RKO (cell line): ENCODE measurements at regions not wholly inside any gene's neighbourhood (a gene's known extent, or its start where the extent isn't known, plus 50 kb on each side); places are given as distances from the start of the nearest gene placed in this dataset.

ENCODE experiments used
- DNase-seq: peaks from one replicate; pipeline ENCODE4 v3.0.0-alpha.2; 2016; ENCODE audit warnings: low spot score

- DNase-seq: no peak
Observed at GRCh38 chr6:21885532-21886114, 292.1 kb downstream of the SOX4 start.

- DNase-seq: no peak
Observed at GRCh38 chr6:21886542-21887151, 293.1 kb downstream of the SOX4 start.

- no peak for DNase-seq
Observed at GRCh38 chr6:21887231-21888185, 294.0 kb downstream of the SOX4 start.

DNA sequence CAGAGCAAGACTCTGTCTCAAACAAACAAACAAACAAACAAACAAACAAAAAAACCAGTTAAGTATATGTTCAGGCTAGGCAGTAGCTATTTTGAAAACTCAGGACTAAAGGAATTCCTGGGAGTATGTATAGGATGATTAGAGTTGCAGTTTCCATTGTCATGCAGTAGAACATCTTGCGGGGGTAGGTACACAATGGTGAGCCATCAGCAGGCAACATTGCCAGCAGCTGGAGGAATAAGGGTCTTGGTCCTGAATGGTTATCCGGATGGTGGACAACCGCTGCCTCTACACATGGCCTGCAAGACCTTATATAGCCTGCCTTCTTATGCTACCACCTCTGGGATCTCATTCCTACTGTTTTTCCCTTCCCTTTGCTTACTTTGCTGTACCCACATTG lies 297.5 kb downstream of the SOX4 start:
- DNase-seq: no peak

DNA sequence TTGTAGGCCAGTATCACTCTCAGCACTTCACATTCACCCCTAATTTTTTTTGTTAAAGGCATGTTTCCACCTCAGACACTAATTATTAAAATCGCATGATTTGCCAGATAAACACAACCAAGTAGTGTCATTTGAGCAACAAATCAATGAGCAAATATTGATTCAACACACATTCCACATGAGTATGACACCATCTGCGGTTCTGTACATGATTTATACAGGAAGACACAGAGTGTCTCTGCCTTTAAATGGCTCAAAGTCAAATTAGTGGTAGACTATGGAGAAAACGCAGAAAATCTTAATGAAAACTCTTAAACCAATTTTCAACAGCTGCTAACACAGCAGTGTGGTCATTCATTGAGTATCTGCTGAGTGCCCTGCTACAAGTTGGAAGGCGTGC lies 300.2 kb downstream of the SOX4 start:
- DNase-seq: no peak

DNA sequence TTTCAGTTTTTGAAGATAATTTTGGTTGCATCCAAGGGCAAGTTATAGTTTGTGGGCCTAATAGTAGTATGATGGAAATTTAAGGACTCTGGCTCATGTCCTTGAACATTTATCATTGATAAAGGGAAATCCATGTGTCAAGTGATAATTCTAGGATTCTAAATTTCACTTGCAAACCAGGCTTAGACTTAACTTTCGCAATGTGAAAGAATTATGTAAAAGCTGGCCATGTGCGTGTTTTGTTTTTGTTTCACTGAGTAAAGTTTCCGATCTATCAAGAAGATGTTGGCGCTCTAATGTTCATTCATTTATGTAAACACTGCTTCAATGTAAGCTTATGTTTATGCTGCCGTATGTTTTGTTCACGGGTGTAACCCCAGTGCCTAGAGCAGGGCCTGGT lies 302.0 kb downstream of the SOX4 start:
- no peak for DNase-seq

- no peak for DNase-seq
Observed at GRCh38 chr6:21898107-21898796, 304.7 kb downstream of the SOX4 start.

GRCh38 chr6:21899708-21900107 lies 306.2 kb downstream of the SOX4 start:
- DNase-seq: no peak

DNA sequence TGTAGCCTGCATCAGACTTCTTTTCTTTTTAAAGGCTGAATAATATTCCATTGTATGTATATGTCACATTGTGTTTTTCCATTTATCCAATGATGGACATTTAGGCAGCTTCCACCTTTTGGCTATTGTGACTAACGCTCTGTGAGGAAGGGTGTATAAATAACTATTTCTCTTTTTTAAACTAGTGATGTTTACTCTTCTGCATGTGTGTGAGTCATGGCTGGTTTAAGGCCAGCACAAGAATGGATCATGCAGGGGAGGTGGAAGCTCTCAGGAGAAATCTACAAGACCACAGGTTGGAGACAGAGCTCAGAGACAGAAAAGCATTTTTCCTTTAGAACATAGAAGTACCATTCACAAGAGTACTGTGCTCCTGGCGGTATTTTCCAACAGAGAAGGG lies 307.2 kb downstream of the SOX4 start:
- no peak for DNase-seq

DNA sequence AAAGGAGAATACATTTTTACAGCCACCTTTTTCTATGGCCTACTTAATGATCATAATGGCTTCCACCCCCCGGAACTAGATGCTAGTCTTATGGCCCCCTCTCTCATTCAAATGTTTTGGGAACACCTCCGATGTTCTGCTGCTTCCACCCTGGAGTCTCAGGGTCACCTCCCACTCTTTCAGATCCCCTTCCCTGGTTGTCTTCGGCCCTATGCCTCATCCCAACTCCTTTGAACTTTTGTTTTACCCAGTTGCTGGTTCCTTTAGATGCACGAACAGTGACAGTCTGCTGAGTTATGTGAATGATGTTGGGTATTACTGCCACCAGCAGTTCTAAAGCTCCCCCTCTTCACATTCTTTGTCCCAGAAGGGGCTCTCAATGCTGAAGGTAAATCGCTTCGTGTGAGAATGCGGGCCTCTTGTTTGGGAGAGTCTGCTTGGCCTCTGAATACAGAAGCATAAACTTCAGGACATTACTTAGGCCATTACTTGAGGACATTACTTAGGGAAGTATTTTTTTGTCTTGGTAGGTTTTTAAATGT lies 309.1 kb downstream of the SOX4 start:
- no peak for DNase-seq

GRCh38 chr6:21905531-21905930 lies 312.0 kb downstream of the SOX4 start:
- DNase-seq: no peak

DNA sequence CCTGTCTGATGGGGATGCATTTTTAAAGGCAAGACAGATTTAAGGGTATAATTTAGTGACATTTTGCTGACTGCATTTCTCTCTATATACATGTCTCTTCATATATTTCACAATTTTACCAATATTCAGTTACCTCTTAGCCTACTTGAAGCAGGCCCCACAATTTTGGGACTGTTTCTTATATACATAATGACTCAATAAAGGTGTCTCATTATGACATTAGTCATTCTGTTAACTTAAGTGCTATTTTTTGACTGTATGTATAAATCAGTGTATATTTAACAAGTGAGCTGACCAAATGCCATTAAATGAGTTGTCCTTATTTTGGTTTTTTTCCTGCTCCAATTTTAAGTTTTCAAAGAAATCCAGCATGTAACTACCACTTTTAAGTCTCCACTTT lies 313.3 kb downstream of the SOX4 start:
- no peak for DNase-seq

- DNase-seq: no peak
Observed at GRCh38 chr6:21907291-21907690, 313.7 kb downstream of the SOX4 start.

- no peak for DNase-seq
Observed at GRCh38 chr6:21908161-21908848, 314.8 kb downstream of the SOX4 start.

GRCh38 chr6:21909321-21909720 lies 315.8 kb downstream of the SOX4 start:
- no peak for DNase-seq

GRCh38 chr6:21911208-21911607 lies 317.7 kb downstream of the SOX4 start:
- DNase-seq: no peak

DNA sequence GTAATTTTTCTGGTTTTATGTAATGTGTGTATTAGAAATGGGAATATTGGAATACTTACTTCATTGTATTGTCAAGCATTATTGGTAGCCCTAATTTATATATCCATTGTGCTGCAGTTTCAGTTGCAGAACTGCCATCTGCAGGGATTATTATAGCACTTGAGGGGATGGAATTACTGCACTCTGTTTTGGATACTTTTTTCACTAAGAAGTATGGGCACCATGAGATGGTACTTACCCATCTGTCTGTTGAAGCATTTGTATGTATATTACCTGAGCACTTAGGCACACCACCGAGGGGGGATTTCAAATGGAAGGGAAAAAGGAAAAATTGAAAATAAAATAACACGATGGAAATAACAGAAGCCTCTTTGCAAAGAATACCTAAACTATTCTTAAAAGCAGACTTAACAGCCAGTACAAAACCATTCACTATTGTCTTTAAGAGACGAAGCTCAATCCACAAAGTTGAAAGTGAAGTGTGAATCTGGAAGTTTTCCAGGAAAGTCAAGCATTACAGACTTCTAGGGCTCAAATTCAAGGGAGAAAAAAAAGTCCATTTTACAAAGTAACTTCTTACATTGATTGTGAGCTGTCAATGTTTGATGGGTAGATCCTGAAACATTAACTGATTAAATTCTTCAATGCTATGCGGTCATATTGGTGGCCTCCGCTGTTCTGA lies 318.7 kb downstream of the SOX4 start:
- no peak for DNase-seq

DNA sequence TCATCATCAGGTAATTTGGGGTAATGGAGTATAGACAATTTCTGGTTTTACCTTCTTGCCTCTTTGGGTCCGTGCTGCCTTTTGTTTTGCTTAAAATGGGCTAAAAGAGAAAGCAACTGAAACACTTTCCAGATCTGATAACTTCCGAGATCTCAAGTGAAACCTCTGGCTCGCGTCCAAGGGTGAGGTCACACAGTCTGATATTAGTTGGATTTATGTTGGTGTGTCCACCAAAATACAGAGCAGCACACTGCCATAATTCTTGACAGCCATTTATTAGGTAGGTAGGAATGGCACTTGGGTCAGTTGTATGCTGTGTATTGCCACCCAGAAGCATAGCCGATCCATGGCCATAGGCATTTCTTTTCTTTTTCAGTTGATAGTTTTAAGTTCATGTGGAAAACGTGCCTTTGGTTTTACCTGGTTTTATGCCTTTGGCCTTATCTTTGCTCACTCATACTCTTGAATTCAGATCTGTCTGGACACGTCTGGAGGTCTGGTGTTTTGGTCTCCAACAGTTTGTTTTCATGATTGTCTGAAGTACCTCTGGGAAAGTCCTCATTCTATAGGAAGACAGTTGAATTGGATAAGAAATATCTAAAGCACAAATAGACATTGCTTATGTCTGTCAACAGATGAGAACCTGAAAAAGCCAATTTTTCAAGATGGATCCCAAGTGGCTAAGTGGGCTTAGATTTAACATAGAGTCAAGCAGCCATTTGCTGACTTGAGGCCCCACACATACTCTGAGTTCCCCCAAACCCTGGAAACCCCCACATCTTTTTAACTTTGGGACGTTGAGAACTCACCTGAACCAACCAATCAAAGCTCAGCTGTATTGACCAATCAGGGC lies 320.8 kb downstream of the SOX4 start:
- no peak for DNase-seq

DNA sequence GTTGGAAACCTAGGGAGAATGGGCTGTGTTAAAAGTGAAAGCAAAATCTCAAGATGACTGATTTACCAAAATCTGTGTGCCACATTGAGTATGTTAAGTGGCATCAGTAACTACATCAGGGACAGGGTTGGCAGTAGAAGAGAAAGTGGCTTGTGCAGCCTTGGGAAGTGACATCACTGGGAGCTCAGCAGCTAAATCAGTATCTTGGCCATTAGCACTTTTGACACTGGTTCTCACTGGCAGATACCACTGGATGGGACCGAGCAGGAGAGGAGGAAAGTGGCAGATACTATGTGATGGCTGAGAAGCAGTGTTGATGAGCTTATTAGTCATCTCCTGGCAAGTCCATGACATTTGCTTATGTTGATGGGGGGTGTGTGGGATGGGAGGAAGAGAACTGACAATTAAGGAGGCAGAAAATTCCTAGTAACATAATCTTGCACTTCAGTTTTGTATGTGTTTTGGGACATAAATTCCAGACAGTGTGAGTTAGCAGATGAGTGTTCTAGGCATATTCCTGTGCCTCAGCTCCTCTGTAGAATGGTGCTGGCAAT lies 322.2 kb downstream of the SOX4 start:
- DNase-seq: no peak

DNA sequence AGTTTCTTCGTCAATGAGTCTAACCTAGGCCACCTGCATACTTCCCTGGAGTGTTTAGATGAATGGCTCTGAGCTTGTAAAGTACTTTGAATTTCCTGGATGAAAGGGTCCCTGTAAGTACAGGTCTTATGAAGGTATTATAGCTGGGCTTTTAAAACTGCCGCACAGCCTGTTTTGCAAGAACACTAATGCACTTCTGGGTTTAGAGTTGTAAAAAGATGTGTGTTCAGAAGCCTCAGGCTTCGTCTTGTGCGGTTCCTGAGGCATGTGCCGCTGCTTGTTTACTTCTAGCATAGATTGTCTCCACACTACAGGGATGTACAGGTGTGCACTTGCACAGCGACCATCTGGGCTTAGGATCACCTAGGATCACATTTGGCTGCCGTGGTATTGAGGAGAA lies 324.5 kb downstream of the SOX4 start:
- DNase-seq: no peak
